ENCODE measurements at regions not wholly inside any gene's neighbourhood (a gene's known extent, or its start where the extent isn't known, plus 50 kb on each side); places are given as distances from the start of the nearest gene placed in this dataset.

DNA sequence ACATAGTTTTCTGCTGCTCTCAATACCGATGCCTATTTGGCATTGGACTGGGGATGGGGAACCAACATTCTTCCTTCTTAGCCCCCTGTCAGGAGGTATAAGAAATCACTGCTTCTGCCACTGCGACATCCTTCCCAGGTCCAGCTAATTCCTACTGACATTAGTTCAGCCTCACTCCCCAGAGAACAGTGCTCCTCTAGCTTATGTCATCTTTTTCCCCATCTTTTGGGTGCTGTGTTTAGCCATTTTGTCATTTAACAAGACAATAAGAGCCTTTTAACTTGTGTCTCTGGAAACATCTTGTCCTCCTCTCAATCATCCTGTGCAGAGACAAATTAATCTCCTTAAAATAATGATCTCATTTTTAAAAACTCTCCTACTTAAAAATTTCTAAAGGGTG is 167.0 kb upstream of the PLXNC1 start:
- H3K9me2 ChIP-seq (ENCODE audit: insufficient read depth) = no peaks in the 10 kb centered on the region
- H3K4me2 ChIP-seq (ENCODE audit: low read length) = no peak overlapping the region
- intact Hi-C loops (cut with micrococcal nuclease) = no loop called here
- H3K9ac ChIP-seq (ENCODE audit: low read length) = no peak overlapping the region
- no peaks in the 10 kb centered on the region for H4K20me1 ChIP-seq (ENCODE audit: insufficient read depth)
- BruUV-seq (replicated peaks) = no TSS peak
- ChIA-PET POLR2A (no interaction called here), CTCF (no interaction called here), RAD21 (ENCODE audit: low non-redundant PET in 1 of 2, low total read pairs in 2 of 2, uncharacterized antibody in 2 of 2, unreplicated experiment in 2 of 2) (no interaction called here)
- no peak overlapping the region for H2AFZ ChIP-seq (ENCODE audit: low read depth, low read length, poor library complexity, severe bottlenecking)
- no peak overlapping the region for H3K27ac ChIP-seq (ENCODE audit: low read depth, low read length)
- H3K27me3 ChIP-seq (ENCODE audit: insufficient read depth, low read length) = no peaks in the 10 kb centered on the region
- no peak overlapping the region for H3K4me3 ChIP-seq (replicated peaks in 1 of 2; ENCODE audit: low read depth in 1 of 2, low read length in 2 of 2)
- no peaks in the 10 kb centered on the region for H3K9me3 ChIP-seq (ENCODE audit: control insufficient read depth in 1 of 2, insufficient read depth in 1 of 2, low read depth in 1 of 2, low read length in 2 of 2)
- no peaks in the 10 kb centered on the region for H3K4me1 ChIP-seq (ENCODE audit: control insufficient read depth in 1 of 2, insufficient read depth in 2 of 2, low read length in 2 of 2)
- H3K79me2 ChIP-seq (ENCODE audit: insufficient read depth, low read length) = no peaks in the 10 kb centered on the region
- no peaks in the 10 kb centered on the region for H3K36me3 ChIP-seq (ENCODE audit: control insufficient read depth in 1 of 2, insufficient read depth in 2 of 2, low read length in 2 of 2)
- DNase-seq (ENCODE audit: low read depth, low spot score) (no peak), ATAC-seq (no peak)
- TF ChIP-seq, protein P1, sequence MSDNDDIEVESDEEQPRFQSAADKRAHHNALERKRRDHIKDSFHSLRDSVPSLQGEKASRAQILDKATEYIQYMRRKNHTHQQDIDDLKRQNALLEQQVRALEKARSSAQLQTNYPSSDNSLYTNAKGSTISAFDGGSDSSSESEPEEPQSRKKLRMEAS (IDR thresholded peaks at IDR 0.05) = no peak
- TF ChIP-seq EGR1 (IDR thresholded peaks at IDR 0.05; ENCODE audit: low read depth) = no peak
- TF ChIP-seq EZH2 (IDR thresholded peaks at IDR 0.05) = no peak
- TF ChIP-seq, protein P2, sequence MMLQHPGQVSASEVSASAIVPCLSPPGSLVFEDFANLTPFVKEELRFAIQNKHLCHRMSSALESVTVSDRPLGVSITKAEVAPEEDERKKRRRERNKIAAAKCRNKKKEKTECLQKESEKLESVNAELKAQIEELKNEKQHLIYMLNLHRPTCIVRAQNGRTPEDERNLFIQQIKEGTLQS (IDR thresholded peaks at IDR 0.05) = no peak
- TF ChIP-seq, protein P3, sequence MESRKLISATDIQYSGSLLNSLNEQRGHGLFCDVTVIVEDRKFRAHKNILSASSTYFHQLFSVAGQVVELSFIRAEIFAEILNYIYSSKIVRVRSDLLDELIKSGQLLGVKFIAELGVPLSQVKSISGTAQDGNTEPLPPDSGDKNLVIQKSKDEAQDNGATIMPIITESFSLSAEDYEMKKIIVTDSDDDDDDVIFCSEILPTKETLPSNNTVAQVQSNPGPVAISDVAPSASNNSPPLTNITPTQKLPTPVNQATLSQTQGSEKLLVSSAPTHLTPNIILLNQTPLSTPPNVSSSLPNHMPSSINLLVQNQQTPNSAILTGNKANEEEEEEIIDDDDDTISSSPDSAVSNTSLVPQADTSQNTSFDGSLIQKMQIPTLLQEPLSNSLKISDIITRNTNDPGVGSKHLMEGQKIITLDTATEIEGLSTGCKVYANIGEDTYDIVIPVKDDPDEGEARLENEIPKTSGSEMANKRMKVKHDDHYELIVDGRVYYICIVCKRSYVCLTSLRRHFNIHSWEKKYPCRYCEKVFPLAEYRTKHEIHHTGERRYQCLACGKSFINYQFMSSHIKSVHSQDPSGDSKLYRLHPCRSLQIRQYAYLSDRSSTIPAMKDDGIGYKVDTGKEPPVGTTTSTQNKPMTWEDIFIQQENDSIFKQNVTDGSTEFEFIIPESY (IDR thresholded peaks at IDR 0.05; ENCODE audit: extremely low read depth, insufficient replicate concordance, low read length) = no peak
- no peak for TF ChIP-seq RAD21 (IDR thresholded peaks at IDR 0.05; ENCODE audit: low read depth)
- TF ChIP-seq YY1 (IDR thresholded peaks at IDR 0.05; ENCODE audit: extremely low read depth, insufficient replicate concordance, low read depth, low read length) = no peak
- no peak for TF ChIP-seq SRF (IDR thresholded peaks at IDR 0.05; ENCODE audit: low read depth)
- TF ChIP-seq CBX3 (IDR thresholded peaks at IDR 0.05; ENCODE audit: low read depth) = no peak
- no peak for TF ChIP-seq EZH2phosphoT487 (IDR thresholded peaks at IDR 0.05; ENCODE audit: borderline replicate concordance)
- no peak for TF ChIP-seq POLR2AphosphoS5 (IDR thresholded peaks at IDR 0.05; ENCODE audit: low read depth, low read length)
- no peak for TF ChIP-seq SP1 (IDR thresholded peaks at IDR 0.05; ENCODE audit: low read depth)
- TF ChIP-seq CEBPB (IDR thresholded peaks at IDR 0.05; ENCODE audit: low read depth) = no peak
- no peak for TF ChIP-seq ELF1 (IDR thresholded peaks at IDR 0.05; ENCODE audit: borderline replicate concordance, low read depth)
- TF ChIP-seq, protein P4, sequence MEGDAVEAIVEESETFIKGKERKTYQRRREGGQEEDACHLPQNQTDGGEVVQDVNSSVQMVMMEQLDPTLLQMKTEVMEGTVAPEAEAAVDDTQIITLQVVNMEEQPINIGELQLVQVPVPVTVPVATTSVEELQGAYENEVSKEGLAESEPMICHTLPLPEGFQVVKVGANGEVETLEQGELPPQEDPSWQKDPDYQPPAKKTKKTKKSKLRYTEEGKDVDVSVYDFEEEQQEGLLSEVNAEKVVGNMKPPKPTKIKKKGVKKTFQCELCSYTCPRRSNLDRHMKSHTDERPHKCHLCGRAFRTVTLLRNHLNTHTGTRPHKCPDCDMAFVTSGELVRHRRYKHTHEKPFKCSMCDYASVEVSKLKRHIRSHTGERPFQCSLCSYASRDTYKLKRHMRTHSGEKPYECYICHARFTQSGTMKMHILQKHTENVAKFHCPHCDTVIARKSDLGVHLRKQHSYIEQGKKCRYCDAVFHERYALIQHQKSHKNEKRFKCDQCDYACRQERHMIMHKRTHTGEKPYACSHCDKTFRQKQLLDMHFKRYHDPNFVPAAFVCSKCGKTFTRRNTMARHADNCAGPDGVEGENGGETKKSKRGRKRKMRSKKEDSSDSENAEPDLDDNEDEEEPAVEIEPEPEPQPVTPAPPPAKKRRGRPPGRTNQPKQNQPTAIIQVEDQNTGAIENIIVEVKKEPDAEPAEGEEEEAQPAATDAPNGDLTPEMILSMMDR (IDR thresholded peaks at IDR 0.05 in 2 of 3, conservative IDR thresholded peaks at IDR 0.05 in 1 of 3; ENCODE audit: borderline replicate concordance in 1 of 3, insufficient read depth in 1 of 3, low read depth in 2 of 3, low read length in 2 of 3) = no peak
- TF ChIP-seq TCF7L2 (IDR thresholded peaks at IDR 0.05; ENCODE audit: borderline replicate concordance, extremely low read depth, insufficient read depth, insufficient read length) = no peak
- TF ChIP-seq JUND (IDR thresholded peaks at IDR 0.05) = no peak
- no peak for TF ChIP-seq FOSL1 (IDR thresholded peaks at IDR 0.05; ENCODE audit: low read depth)
- no peak for TF ChIP-seq ZNF274 (IDR thresholded peaks at IDR 0.05; ENCODE audit: low read depth, low read length)
- TF ChIP-seq SIN3A (IDR thresholded peaks at IDR 0.05; ENCODE audit: low read depth) = no peak

Data from HCT116 (cell line).